Endothelial cell of umbilical vein (primary cell): ENCODE measurements at regions not wholly inside any gene's neighbourhood (a gene's known extent, or its start where the extent isn't known, plus 50 kb on each side); places are given as distances from the start of the nearest gene placed in this dataset.

Experiments used
- BruUV-seq: library from RNA; stranded (reverse); fragments of 400-500 nt; replicated peaks from 2 replicates; lab custom pipeline; 2021; lab: Mats Ljungman, UMichigan
- CTCF ChIA-PET: fragments of 300-600, 350-600 bp; sonication (Branson Sonifier 250); formaldehyde crosslinking; loops from one replicate; lab custom pipeline; 2021; ENCODE audit warnings: antibody characterized with exemption, inconsistent platforms; lab: Charles Lee
- POLR2A ChIA-PET: fragments of 300-600, 350-600 bp; sonication (Branson Sonifier 250); formaldehyde crosslinking; loops from one replicate; lab custom pipeline; 2021; ENCODE audit warnings: antibody characterized with exemption, inconsistent platforms; lab: Charles Lee
- DNase-seq: peaks from one replicate; pipeline ENCODE4 v3.0.0-alpha.2; 2011; ENCODE audit warnings: low read depth, low spot score
- FAIRE-seq: peaks from 2 replicates; lab custom pipeline; 2011; peaks lifted over from hg19 to GRCh38; lab: Jason Lieb, UNC
- H2AFZ ChIP-seq: 2 replicates; pipeline ENCODE4 v1.6.0; 2012; ENCODE audit warnings: low read depth, low read length, control low read depth, inconsistent platforms
- H3K27ac ChIP-seq: 2 replicates; pipeline ENCODE4 v1.5.1; 2011; ENCODE audit warnings: low read depth, mild to moderate bottlenecking, control low read depth, low read length, moderate library complexity; ENCODE audit not compliant: insufficient read depth
- H3K27me3 ChIP-seq, 2 experiments: 2 replicates each; pipeline versions ENCODE4 v1.6.0 to v1.6.1; 2011; ENCODE audit warnings: low read length in 2 of 2, mixed read lengths in 1 of 2; ENCODE audit not compliant: control insufficient read depth in 2 of 2, insufficient read depth in 2 of 2
- H3K36me3 ChIP-seq, 2 experiments: 2 replicates in 1 of 2; 3 replicates in 1 of 2; pipeline ENCODE4 v1.5.1; 2011; ENCODE audit warnings: low read length in 2 of 2, mild to moderate bottlenecking in 1 of 2, moderate library complexity in 1 of 2; ENCODE audit not compliant: control insufficient read depth in 2 of 2, insufficient read depth in 2 of 2; ENCODE audit errors: extremely low read depth in 1 of 2
- H3K4me1 ChIP-seq: 3 replicates; pipeline ENCODE4 v1.5.1; 2011; ENCODE audit warnings: mild to moderate bottlenecking, low read length; ENCODE audit not compliant: control insufficient read depth, insufficient read depth; ENCODE audit errors: extremely low read depth
- H3K4me2 ChIP-seq: 2 replicates; pipeline ENCODE4 v1.6.1; 2011; ENCODE audit warnings: low read length, control low read depth, mixed read lengths; ENCODE audit not compliant: insufficient read depth
- H3K4me3 ChIP-seq, 3 experiments: fragments of 200-600 bp in 1 of 3; sonication (generic), shearing (Covaris generic) in 1 of 3; replicated peaks in 1 of 3; 2 replicates each; pipeline ENCODE4 v1.5.1; 2011 to 2016; ENCODE audit warnings: control low read depth in 3 of 3, low read length in 3 of 3, mild to moderate bottlenecking in 2 of 3, inconsistent platforms in 1 of 3, low read depth in 1 of 3, moderate library complexity in 1 of 3; ENCODE audit not compliant: insufficient read depth in 1 of 3
- H3K79me2 ChIP-seq: 2 replicates; pipeline ENCODE4 v1.6.0; 2012; ENCODE audit warnings: low read length, inconsistent platforms; ENCODE audit not compliant: control insufficient read depth, insufficient read depth
- H3K9ac ChIP-seq: replicated peaks from 2 replicates; pipeline ENCODE3; 2011; ENCODE audit warnings: low read length, control low read depth; ENCODE audit not compliant: insufficient read depth; ENCODE audit errors: extremely low read depth
- H3K9me1 ChIP-seq: replicated peaks from 3 replicates; pipeline ENCODE4 v1.6.0; 2011; ENCODE audit warnings: mild to moderate bottlenecking, low read length; ENCODE audit not compliant: control insufficient read depth, insufficient read depth; ENCODE audit errors: extremely low read depth
- H3K9me3 ChIP-seq: replicated peaks from 2 replicates; pipeline ENCODE4 v1.5.1; 2012; ENCODE audit warnings: low read length, inconsistent platforms; ENCODE audit not compliant: control insufficient read depth, insufficient read depth
- H4K20me1 ChIP-seq: replicated peaks from 2 replicates; pipeline ENCODE3; 2011; ENCODE audit warnings: mild to moderate bottlenecking, low read length; ENCODE audit not compliant: control insufficient read depth, insufficient read depth; ENCODE audit errors: extremely low read depth
- EZH2 ChIP-seq: IDR thresholded peaks from 2 replicates; pipeline ENCODE4 v1.6.1; 2012; ENCODE audit warnings: borderline replicate concordance, low read depth, mild to moderate bottlenecking, moderate library complexity, low read length, inconsistent platforms; ENCODE audit not compliant: severe bottlenecking
- FOS ChIP-seq: IDR thresholded peaks from 2 replicates; pipeline ENCODE4 v1.6.1; 2011; ENCODE audit warnings: mild to moderate bottlenecking, low read length, moderate library complexity, borderline replicate concordance; ENCODE audit not compliant: insufficient read depth
- GATA2 ChIP-seq: IDR thresholded peaks from 2 replicates; pipeline ENCODE4 v1.7.0; 2011; ENCODE audit warnings: low read depth, mild to moderate bottlenecking, moderate library complexity, mixed read lengths, low read length; ENCODE audit not compliant: insufficient read length, insufficient read depth
- JUN ChIP-seq: IDR thresholded peaks from 2 replicates; pipeline ENCODE4 v1.6.1; 2011; ENCODE audit warnings: borderline replicate concordance, low read depth; ENCODE audit not compliant: insufficient read length, insufficient read depth
- MYC ChIP-seq: IDR thresholded peaks from one replicate; pipeline ENCODE4 v1.6.1; 2011; ENCODE audit warnings: mild to moderate bottlenecking, low read depth, low read length
- POLR2A ChIP-seq: IDR thresholded peaks from 2 replicates; pipeline ENCODE4 v1.6.1; 2012; ENCODE audit warnings: low read depth, mild to moderate bottlenecking, control low read depth, low read length
- POLR2AphosphoS5 ChIP-seq: IDR thresholded peaks from 2 replicates; pipeline ENCODE4 v1.6.1; 2012; ENCODE audit warnings: low read depth, mild to moderate bottlenecking, control low read depth, low read length, moderate library complexity; ENCODE audit not compliant: insufficient read depth
- dilution Hi-C: fragments of 300-500 bp; cut with MboI; formaldehyde crosslinking; loops from one replicate; pipeline ENCODE4 v1.15.0; 2019; ENCODE audit warnings: low sequenced_read_pairs; ENCODE audit not compliant: extremely low pct_ligation_motif_present
- intact Hi-C: fragments of 100-400 bp; cut with micrococcal nuclease; formaldehyde crosslinking; loops from one replicate; pipeline ENCODE4 v1.10.0; 2022
- TF ChIP-seq, protein P1 (sequence below): IDR thresholded peaks from 2 replicates; pipeline ENCODE4 v1.6.1; 2011; ENCODE audit not compliant: insufficient read depth, insufficient read length
- TF ChIP-seq, protein P2 (sequence below), 2 donors: IDR thresholded peaks; 1 replicate in 1 of 2; 2 replicates in 1 of 2; pipeline ENCODE4 v1.5.1; 2011; ENCODE audit warnings: low read length in 2 of 2, mild to moderate bottlenecking in 2 of 2, moderate library complexity in 2 of 2, control low read depth in 1 of 2, inconsistent platforms in 1 of 2, low read depth in 1 of 2; ENCODE audit not compliant: insufficient read depth in 1 of 2; ENCODE audit errors: extremely low read depth in 1 of 2

DNA sequence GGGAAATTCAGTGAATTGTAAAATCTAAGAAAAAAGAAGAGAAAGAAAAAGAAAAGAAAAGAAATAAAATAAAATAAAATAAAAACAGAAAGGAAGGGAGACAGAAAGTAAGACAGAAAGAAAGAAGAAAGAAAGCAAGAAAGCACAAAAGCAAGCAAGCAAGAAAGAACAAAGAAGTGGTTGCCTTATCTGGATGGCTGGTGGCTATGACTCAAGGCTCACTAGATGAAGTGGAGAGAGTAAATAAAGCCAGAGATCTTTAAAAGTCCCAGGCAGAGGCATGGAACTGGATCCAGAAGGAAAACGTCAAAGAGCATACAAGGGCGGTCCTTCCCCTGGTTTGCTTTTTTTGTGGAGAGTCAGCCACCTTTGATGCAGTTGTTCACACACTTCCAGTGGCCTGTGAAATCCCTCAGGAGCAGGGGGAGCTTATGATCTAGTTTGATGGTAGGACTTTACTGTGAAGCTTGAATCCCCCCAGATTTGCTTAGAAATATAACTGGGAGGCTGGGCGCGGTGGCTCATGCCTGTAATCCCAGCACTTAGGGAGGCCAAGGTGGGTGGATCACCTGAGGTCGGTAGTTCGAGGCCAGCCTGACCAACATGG, 176.7 kb upstream of the HMHB1 start:
- no peak overlapping the region for H3K9ac ChIP-seq
- H2AFZ ChIP-seq: no peak overlapping the region

DNA sequence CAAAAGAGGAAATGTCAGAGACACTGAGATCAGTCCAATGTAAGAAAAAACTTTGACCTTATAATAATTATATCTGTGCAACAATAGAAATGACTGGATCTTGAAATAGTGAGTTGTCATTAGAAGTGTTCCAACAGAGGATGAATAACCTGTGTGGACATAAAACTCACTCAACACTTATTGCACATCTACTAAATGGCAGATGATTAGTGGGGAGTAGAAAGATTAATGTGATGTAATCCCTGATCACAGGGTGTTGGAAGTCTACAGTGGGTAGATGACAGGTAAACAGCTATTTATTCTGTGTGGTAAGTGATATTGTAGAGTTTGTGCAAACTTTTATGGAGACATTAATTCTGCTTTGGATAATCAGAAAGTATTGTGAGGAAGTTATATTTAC, 177.3 kb upstream of the HMHB1 start:
- H3K4me1 ChIP-seq: no peaks in the 10 kb centered on the region
- intact Hi-C loops: no loop called here
- dilution Hi-C loops: no loop called here
- no TSS peak for BruUV-seq
- no peaks in the 10 kb centered on the region for H3K79me2 ChIP-seq
- ChIA-PET POLR2A (no interaction called here), CTCF (interaction anchor here (1.8 kb wide), 1 partner anchor 10 kb away, joined by 4 read pairs; no protein-coding TSS in a partner anchor)
- H4K20me1 ChIP-seq: no peaks in the 10 kb centered on the region
- TF ChIP-seq FOS (no peak), JUN (no peak), POLR2A (no peak), GATA2 (no peak), EZH2 (no peak), MYC (no peak), POLR2AphosphoS5 (no peak)
- TF ChIP-seq, protein P1, sequence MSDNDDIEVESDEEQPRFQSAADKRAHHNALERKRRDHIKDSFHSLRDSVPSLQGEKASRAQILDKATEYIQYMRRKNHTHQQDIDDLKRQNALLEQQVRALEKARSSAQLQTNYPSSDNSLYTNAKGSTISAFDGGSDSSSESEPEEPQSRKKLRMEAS: no peak
- TF ChIP-seq, protein P2, sequence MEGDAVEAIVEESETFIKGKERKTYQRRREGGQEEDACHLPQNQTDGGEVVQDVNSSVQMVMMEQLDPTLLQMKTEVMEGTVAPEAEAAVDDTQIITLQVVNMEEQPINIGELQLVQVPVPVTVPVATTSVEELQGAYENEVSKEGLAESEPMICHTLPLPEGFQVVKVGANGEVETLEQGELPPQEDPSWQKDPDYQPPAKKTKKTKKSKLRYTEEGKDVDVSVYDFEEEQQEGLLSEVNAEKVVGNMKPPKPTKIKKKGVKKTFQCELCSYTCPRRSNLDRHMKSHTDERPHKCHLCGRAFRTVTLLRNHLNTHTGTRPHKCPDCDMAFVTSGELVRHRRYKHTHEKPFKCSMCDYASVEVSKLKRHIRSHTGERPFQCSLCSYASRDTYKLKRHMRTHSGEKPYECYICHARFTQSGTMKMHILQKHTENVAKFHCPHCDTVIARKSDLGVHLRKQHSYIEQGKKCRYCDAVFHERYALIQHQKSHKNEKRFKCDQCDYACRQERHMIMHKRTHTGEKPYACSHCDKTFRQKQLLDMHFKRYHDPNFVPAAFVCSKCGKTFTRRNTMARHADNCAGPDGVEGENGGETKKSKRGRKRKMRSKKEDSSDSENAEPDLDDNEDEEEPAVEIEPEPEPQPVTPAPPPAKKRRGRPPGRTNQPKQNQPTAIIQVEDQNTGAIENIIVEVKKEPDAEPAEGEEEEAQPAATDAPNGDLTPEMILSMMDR (IDR thresholded peaks at IDR 0.05; ENCODE audit: extremely low read depth in 1 of 2, insufficient read depth in 1 of 2, low read depth in 1 of 2, low read length in 2 of 2): no peak
- H3K4me2 ChIP-seq: no peak overlapping the region
- H2AFZ ChIP-seq: no peak overlapping the region
- no peaks in the 10 kb centered on the region for H3K27me3 ChIP-seq
- H3K27ac ChIP-seq: no peak overlapping the region
- H3K4me3 ChIP-seq: no peak overlapping the region
- H3K9me3 ChIP-seq: no peaks in the 10 kb centered on the region
- no peak overlapping the region for H3K9ac ChIP-seq
- FAIRE-seq: no peak
- no peak for DNase-seq
- no peaks in the 10 kb centered on the region for H3K36me3 ChIP-seq
- no peaks in the 10 kb centered on the region for H3K9me1 ChIP-seq

More for the DNA sequence above, 176.7 kb upstream of the HMHB1 start:
- Histone ChIP-seq H4K20me1 (no peaks in the 10 kb centered on the region), H3K36me3 (no peaks in the 10 kb centered on the region), H3K27ac (no peak overlapping the region), H3K4me1 (no peaks in the 10 kb centered on the region), H3K9me1 (no peaks in the 10 kb centered on the region), H3K27me3 (no peaks in the 10 kb centered on the region), H3K4me2 (no peak overlapping the region), H3K79me2 (no peaks in the 10 kb centered on the region), H3K4me3 (no peak overlapping the region), H3K9me3 (no peaks in the 10 kb centered on the region)
- BruUV-seq: no TSS peak
- intact Hi-C loops: no loop called here
- FAIRE-seq (peak; percentile 99), DNase-seq (no peak)
- no peak for TF ChIP-seq GATA2
- TF ChIP-seq MYC: no peak
- CTCF ChIA-PET: interaction anchor here (1.8 kb wide), 1 partner anchor 11 kb away, joined by 4 read pairs; no protein-coding TSS in a partner anchor
- dilution Hi-C loops: no loop called here
- POLR2A ChIA-PET: no interaction called here
